Effector memory CD8-positive, alpha-beta T cell (primary cell): ENCODE measurements at regions not wholly inside any gene's neighbourhood (a gene's known extent, or its start where the extent isn't known, plus 50 kb on each side); places are given as distances from the start of the nearest gene placed in this dataset.

ENCODE experiments used
- ATAC-seq: fragments of 150-1000 bp; cut with Tn5 transposase; replicated peaks from 2 replicates; pipeline ENCODE4 v1.10.0; 2021; ENCODE audit warnings: mild to moderate bottlenecking, moderate library complexity
- DNase-seq, 3 experiments: peaks; one replicate each; pipeline ENCODE4 v3.0.0; 2021
- H3K27ac Mint-ChIP-seq, 2 donors: one replicate each; pipeline ENCODE4 v1.8.0; 2022; ENCODE audit warnings: mild to moderate bottlenecking in 2 of 2, mixed read lengths in 2 of 2, moderate library complexity in 2 of 2
- H3K27me3 Mint-ChIP-seq, 2 donors: one replicate each; pipeline ENCODE4 v1.8.0; 2022; ENCODE audit warnings: mixed read lengths in 2 of 2
- H3K36me3 Mint-ChIP-seq: one replicate; pipeline ENCODE4 v1.8.0; 2022; ENCODE audit warnings: mild to moderate bottlenecking, moderate library complexity, mixed read lengths; ENCODE audit not compliant: insufficient read depth
- H3K4me1 Mint-ChIP-seq, 2 donors: one replicate each; pipeline ENCODE4 v1.8.0; 2022; ENCODE audit warnings: low read depth in 2 of 2, mixed read lengths in 2 of 2
- H3K4me3 Mint-ChIP-seq, 2 donors: one replicate each; pipeline ENCODE4 v1.8.0; 2022; ENCODE audit warnings: mild to moderate bottlenecking in 2 of 2, mixed read lengths in 2 of 2, moderate library complexity in 2 of 2
- H3K9me3 Mint-ChIP-seq, 2 donors: one replicate each; pipeline ENCODE4 v1.8.0; 2022; ENCODE audit warnings: mixed read lengths in 2 of 2

GRCh38 chr6:166106076-166106686, 61.5 kb downstream of the TBXT start:
- no peak overlapping the region for H3K27ac Mint-ChIP-seq
- H3K4me1 Mint-ChIP-seq = peaks cover 5% of the 10 kb centered on the region in 2 donors
- H3K4me3 Mint-ChIP-seq = no peak overlapping the region
- H3K9me3 Mint-ChIP-seq = peaks cover 0 to 6% of the 10 kb centered on the region in 2 donors
- DNase-seq = peak; percentile 42 to 54 (median 49)
- peak; percentile 65 for ATAC-seq
- H3K36me3 Mint-ChIP-seq = peaks cover 6% of the 10 kb centered on the region
- peaks cover 17 to 39% of the 10 kb centered on the region in 2 donors for H3K27me3 Mint-ChIP-seq

DNA sequence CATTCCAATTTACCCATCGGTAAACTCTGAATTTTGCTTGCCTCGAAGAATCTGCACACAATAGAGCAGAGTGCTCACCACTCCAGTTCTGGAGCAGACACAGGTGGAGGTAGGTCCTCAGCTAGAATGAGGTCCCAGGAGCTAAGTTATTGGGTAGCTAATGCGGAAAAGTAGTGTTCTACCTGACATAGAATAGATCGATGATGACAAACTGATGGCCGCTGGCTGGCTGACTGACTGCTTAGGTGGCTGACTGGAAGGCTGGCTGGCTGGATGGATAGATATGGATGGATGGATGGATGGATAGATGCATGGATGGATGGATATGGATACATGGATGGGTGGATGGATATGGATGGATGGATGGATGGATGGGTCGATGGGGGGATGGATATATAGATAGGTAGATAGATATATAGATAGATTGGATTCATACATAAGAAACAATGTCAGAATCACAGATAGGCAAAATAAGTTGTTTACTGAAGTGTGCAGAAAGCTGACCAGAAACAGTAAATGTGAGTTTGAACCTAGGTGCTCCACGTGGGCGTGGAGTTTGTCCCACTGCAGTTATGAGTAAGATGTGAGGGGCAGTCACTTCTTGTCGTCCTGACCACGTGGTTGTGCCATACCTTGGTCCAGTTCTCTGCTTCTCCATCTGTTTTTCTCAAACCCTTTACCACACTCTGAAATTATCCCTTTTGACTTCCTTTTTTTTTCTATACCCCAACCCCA, 62.1 kb downstream of the TBXT start:
- DNase-seq = no peak
- peaks cover 5% of the 10 kb centered on the region in 2 donors for H3K4me1 Mint-ChIP-seq
- peaks cover 6% of the 10 kb centered on the region for H3K36me3 Mint-ChIP-seq
- no peak overlapping the region for H3K27ac Mint-ChIP-seq
- H3K9me3 Mint-ChIP-seq = peaks cover 0 to 6% of the 10 kb centered on the region in 2 donors
- no peak for ATAC-seq
- H3K27me3 Mint-ChIP-seq = peaks cover 14 to 33% of the 10 kb centered on the region in 2 donors
- H3K4me3 Mint-ChIP-seq = no peak overlapping the region

DNA sequence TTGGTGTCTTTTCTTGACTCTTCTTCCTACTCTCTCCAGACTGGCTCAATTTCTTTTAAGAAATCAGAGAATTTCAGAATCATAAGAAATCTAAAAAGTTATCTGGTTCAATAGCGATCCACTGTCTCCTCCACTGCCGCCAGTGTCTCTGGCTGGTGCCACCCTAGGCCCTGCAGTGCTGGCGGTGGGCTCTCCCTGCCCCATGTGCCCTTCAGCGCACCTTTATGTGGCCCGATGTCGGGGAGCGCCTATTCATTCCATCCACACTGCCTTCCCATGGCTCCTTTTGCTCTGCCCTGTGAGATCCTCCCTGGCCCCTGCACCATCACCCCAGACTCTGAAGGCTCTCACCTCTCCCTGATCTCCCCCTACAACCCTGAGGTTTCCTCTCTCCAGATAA, 62.8 kb downstream of the TBXT start:
- Mint-ChIP-seq H3K36me3 (peaks cover 6% of the 10 kb centered on the region), H3K27me3 (peaks cover 10 to 27% of the 10 kb centered on the region in 2 donors), H3K27ac (no peak overlapping the region), H3K9me3 (peaks cover 0 to 6% of the 10 kb centered on the region in 2 donors), H3K4me1 (peaks cover 5% of the 10 kb centered on the region in 2 donors), H3K4me3 (no peak overlapping the region)
- no peak for DNase-seq
- ATAC-seq = no peak

DNA sequence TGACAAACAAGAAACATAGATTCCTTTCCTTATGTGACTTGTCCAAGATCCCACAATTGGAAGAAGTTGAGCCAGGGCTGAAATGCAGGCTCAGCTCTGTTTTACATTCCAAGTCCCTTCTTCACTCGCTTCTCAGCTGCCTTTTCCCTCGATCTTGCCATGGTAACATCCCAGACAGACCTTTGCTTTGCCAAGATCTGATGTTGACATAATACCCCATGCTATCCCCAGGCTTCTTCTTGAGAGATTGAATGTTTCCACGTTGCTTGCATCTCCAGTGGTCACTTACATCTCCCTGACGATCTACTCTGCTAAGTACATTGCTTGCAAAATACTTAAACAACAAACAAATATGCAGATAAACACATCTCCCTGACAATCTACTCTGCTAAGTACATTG, 63.5 kb downstream of the TBXT start:
- DNase-seq = no peak
- Mint-ChIP-seq H3K9me3 (peaks cover 0 to 6% of the 10 kb centered on the region in 2 donors), H3K27ac (no peak overlapping the region), H3K4me3 (no peak overlapping the region), H3K36me3 (peaks cover 3% of the 10 kb centered on the region), H3K27me3 (peaks cover 2 to 26% of the 10 kb centered on the region in 2 donors), H3K4me1 (peaks cover 5% of the 10 kb centered on the region in 2 donors)
- ATAC-seq = no peak

DNA sequence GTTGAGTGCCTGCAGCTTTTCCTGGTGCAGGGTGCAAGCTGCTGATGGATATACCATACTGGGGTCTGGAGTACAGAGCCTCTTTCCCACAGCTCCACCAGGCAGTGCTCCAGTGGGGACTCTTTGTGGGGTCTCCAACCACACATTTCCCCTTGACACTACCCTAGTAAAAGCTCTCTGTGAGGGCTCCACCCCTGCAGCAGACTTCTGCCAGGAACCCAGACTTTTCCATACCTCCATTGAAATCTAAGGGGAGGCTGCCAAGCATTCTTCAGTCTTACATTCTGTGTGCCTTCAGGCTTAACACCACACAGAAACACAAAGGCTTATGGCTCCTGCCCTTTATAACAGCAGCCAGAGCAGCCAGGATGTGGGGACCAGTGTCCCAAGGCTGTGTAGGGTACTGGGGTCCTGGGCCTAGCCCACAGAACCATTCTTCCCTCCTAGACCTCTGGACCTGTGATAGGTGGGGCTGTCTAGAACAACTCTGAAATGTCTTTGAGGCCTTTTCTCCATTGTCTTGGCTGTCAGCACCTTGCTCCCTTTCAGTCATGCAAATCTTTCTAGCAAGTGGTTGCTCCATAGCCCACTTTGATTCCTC, 65.7 kb downstream of the TBXT start:
- Mint-ChIP-seq H3K4me1 (peaks cover 5 to 7% of the 10 kb centered on the region in 2 donors), H3K27ac (no peak overlapping the region), H3K27me3 (peaks cover 12 to 37% of the 10 kb centered on the region in 2 donors), H3K4me3 (no peak overlapping the region), H3K36me3 (peaks cover 3% of the 10 kb centered on the region), H3K9me3 (peaks cover 0 to 6% of the 10 kb centered on the region in 2 donors)
- ATAC-seq (no peak), DNase-seq (no peak)

GRCh38 chr6:166097914-166098522, 69.6 kb downstream of the TBXT start:
- Mint-ChIP-seq H3K27ac (no peak overlapping the region), H3K4me1 (peaks cover 0 to 2% of the 10 kb centered on the region in 2 donors), H3K27me3 (peaks cover 40 to 67% of the 10 kb centered on the region in 2 donors), H3K4me3 (peak overlapping the region in 1 of 2 donors; percentile 30), H3K9me3 (peaks cover 0 to 6% of the 10 kb centered on the region in 2 donors), H3K36me3 (no peaks in the 10 kb centered on the region)
- ATAC-seq = peak; percentile 48
- DNase-seq = peak; percentile 30 to 38 (median 34)

GRCh38 chr6:166087852-166088251, 79.8 kb downstream of the TBXT start:
- no peaks in the 10 kb centered on the region for H3K4me1 Mint-ChIP-seq
- no peaks in the 10 kb centered on the region for H3K9me3 Mint-ChIP-seq
- no peak for DNase-seq
- ATAC-seq = no peak
- no peak overlapping the region for H3K27ac Mint-ChIP-seq
- peaks cover 36 to 43% of the 10 kb centered on the region in 2 donors for H3K27me3 Mint-ChIP-seq
- H3K4me3 Mint-ChIP-seq = no peak overlapping the region
- H3K36me3 Mint-ChIP-seq = no peaks in the 10 kb centered on the region

GRCh38 chr6:166087246-166087645, 80.4 kb downstream of the TBXT start:
- ATAC-seq (no peak), DNase-seq (no peak)
- Mint-ChIP-seq H3K27me3 (peaks cover 36 to 43% of the 10 kb centered on the region in 2 donors), H3K4me3 (no peak overlapping the region), H3K27ac (no peak overlapping the region), H3K4me1 (no peaks in the 10 kb centered on the region), H3K9me3 (no peaks in the 10 kb centered on the region), H3K36me3 (no peaks in the 10 kb centered on the region)

DNA sequence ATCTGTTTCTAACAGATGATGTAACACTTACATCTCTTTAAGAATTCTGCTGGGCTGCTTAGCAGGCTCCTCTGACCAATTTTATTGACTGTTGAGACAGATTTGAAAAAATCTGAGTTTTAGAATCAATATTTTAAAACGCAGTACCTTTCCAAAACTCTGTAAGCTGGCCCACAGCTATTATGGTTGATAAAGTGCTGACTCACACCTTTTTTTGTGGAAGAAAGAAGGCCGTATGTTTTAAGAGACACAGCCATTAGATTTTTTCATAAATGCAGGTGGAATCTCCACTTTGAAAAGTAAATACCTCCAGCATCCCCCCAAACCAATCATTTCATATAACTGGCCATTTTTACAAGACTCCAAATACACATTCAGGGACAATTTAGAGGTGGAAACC, 82.2 kb downstream of the TBXT start:
- Mint-ChIP-seq H3K4me1 (no peaks in the 10 kb centered on the region), H3K9me3 (no peaks in the 10 kb centered on the region), H3K4me3 (no peak overlapping the region), H3K27me3 (peaks cover 25 to 30% of the 10 kb centered on the region in 2 donors), H3K27ac (no peak overlapping the region), H3K36me3 (no peaks in the 10 kb centered on the region)
- DNase-seq (no peak), ATAC-seq (no peak)

- H3K27me3 Mint-ChIP-seq = peaks cover 25 to 30% of the 10 kb centered on the region in 2 donors
- no peaks in the 10 kb centered on the region for H3K4me1 Mint-ChIP-seq
- no peak for ATAC-seq
- no peak overlapping the region for H3K4me3 Mint-ChIP-seq
- no peak for DNase-seq
- no peak overlapping the region for H3K27ac Mint-ChIP-seq
- H3K36me3 Mint-ChIP-seq = no peaks in the 10 kb centered on the region
- no peaks in the 10 kb centered on the region for H3K9me3 Mint-ChIP-seq
These were observed 82.7 kb downstream of the TBXT start for GRCh38 chr6:166084951-166085350.

DNA sequence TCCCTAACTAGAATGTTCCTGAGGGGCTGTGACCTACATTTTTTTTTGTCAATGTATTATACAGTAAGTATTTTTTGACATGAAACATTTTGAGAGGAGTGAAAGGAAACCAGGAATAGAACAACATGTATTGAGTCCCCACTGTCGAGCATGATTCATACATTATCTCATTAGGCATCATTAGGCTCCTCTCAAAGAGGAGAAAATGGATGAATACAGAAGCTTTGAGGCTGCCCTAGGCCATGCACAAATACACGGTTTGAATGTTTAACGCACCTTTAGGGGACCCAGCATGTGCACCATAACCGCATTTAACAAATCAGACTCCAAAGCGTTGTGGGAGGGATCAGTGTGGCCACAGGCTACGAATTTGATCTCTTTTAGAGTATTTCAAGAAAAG, 87.8 kb downstream of the TBXT start:
- Mint-ChIP-seq H3K27me3 (peaks cover 36 to 47% of the 10 kb centered on the region in 2 donors), H3K9me3 (no peaks in the 10 kb centered on the region), H3K4me3 (no peak overlapping the region), H3K27ac (no peak overlapping the region), H3K36me3 (no peaks in the 10 kb centered on the region), H3K4me1 (no peaks in the 10 kb centered on the region)
- no peak for ATAC-seq
- DNase-seq = no peak

- H3K4me3 Mint-ChIP-seq = no peak overlapping the region
- no peaks in the 10 kb centered on the region for H3K9me3 Mint-ChIP-seq
- no peaks in the 10 kb centered on the region for H3K36me3 Mint-ChIP-seq
- peaks cover 29 to 38% of the 10 kb centered on the region in 2 donors for H3K27me3 Mint-ChIP-seq
- no peak overlapping the region for H3K27ac Mint-ChIP-seq
- DNase-seq = no peak
- no peaks in the 10 kb centered on the region for H3K4me1 Mint-ChIP-seq
- no peak for ATAC-seq
These were observed 89.4 kb downstream of the TBXT start for GRCh38 chr6:166078294-166078693.

GRCh38 chr6:166076625-166077024, 91.0 kb downstream of the TBXT start:
- Mint-ChIP-seq H3K4me3 (no peak overlapping the region), H3K27ac (no peak overlapping the region), H3K4me1 (no peaks in the 10 kb centered on the region), H3K27me3 (peaks cover 31 to 34% of the 10 kb centered on the region in 2 donors), H3K36me3 (no peaks in the 10 kb centered on the region), H3K9me3 (no peaks in the 10 kb centered on the region)
- ATAC-seq (no peak), DNase-seq (no peak)
